H1 (cell line): ENCODE measurements at regions not wholly inside any gene's neighbourhood (a gene's known extent, or its start where the extent isn't known, plus 50 kb on each side); places are given as distances from the start of the nearest gene placed in this dataset.

Source experiments
- CTCF ChIA-PET: fragments of 300-600 bp; sonication (Branson Sonifier 250); formaldehyde crosslinking; loops from one replicate; lab custom pipeline; 2021; ENCODE audit not compliant: partially characterized antibody; lab: Charles Lee
- POLR2A ChIA-PET: fragments of 300-600 bp; sonication (Branson Sonifier 250); formaldehyde crosslinking; loops from one replicate; lab custom pipeline; 2021; ENCODE audit warnings: inconsistent platforms; ENCODE audit not compliant: partially characterized antibody; lab: Charles Lee
- DNase-seq, 2 experiments: peaks; one replicate each; pipeline versions ENCODE4 v3.0.0 to v3.0.0-alpha.2; 2010 to 2022; ENCODE audit warnings: low spot score in 2 of 2, low read depth in 1 of 2, mixed read lengths in 1 of 2
- FAIRE-seq: peaks from 2 replicates; lab custom pipeline; 2011; peaks lifted over from hg19 to GRCh38; lab: Jason Lieb, UNC
- H2AFZ ChIP-seq: 2 replicates; pipeline ENCODE4 v1.8.1; 2012; ENCODE audit warnings: low read length, inconsistent platforms
- H2AK5ac ChIP-seq: 2 replicates; pipeline ENCODE4 v1.6.1; 2013; ENCODE audit warnings: low read depth, low read length
- H2BK120ac ChIP-seq: replicated peaks from 2 replicates; pipeline ENCODE3; 2013; ENCODE audit warnings: low read depth, low read length, inconsistent platforms
- H2BK12ac ChIP-seq: 2 replicates; pipeline ENCODE4 v1.6.1; 2013; ENCODE audit warnings: low read depth, low read length
- H2BK15ac ChIP-seq: 2 replicates; pipeline ENCODE4 v1.6.1; 2013; ENCODE audit warnings: low read length
- H2BK20ac ChIP-seq: 2 replicates; pipeline ENCODE4 v1.6.1; 2013; ENCODE audit warnings: low read length
- H2BK5ac ChIP-seq: 2 replicates; pipeline ENCODE4 v1.6.1; 2013; ENCODE audit warnings: low read depth, low read length
- H3K14ac ChIP-seq: 2 replicates; pipeline ENCODE4 v1.6.1; 2013; ENCODE audit warnings: inconsistent platforms; ENCODE audit not compliant: insufficient read length
- H3K18ac ChIP-seq: 2 replicates; pipeline ENCODE4 v1.6.1; 2013; ENCODE audit warnings: low read length; ENCODE audit errors: extremely low read depth
- H3K23ac ChIP-seq: 2 replicates; pipeline ENCODE4 v1.6.1; 2013; ENCODE audit warnings: inconsistent platforms; ENCODE audit not compliant: insufficient read length
- H3K23me2 ChIP-seq: 2 replicates; pipeline ENCODE4 v1.6.1; 2013; ENCODE audit warnings: low read depth, low read length
- H3K27ac ChIP-seq: 2 replicates; pipeline ENCODE4 v1.6.1; 2011; ENCODE audit warnings: low read depth, low read length, inconsistent platforms
- H3K27me3 ChIP-seq, 4 experiments: replicated peaks in 1 of 4; 1 replicate in 1 of 4; 2 replicates in 3 of 4; pipeline versions ENCODE4 v1.6.1 to v1.8.1; 2011 to 2013; ENCODE audit warnings: low read length in 3 of 4, mild to moderate bottlenecking in 3 of 4, inconsistent platforms in 2 of 4, mixed read lengths in 2 of 4, moderate library complexity in 1 of 4; ENCODE audit not compliant: control insufficient read depth in 3 of 4, insufficient read depth in 3 of 4; ENCODE audit errors: extremely low read depth in 1 of 4
- H3K36me3 ChIP-seq, 4 experiments: 2 replicates each; pipeline versions ENCODE4 v1.6.1 to v1.8.1; 2011 to 2013; ENCODE audit warnings: mild to moderate bottlenecking in 4 of 4, low read length in 3 of 4, moderate library complexity in 2 of 4, control low read depth in 1 of 4, inconsistent platforms in 1 of 4; ENCODE audit not compliant: insufficient read depth in 4 of 4, control insufficient read depth in 2 of 4
- H3K4ac ChIP-seq: replicated peaks from 2 replicates; pipeline ENCODE3; 2013; ENCODE audit warnings: low read length, low read depth, mixed read lengths, inconsistent platforms; ENCODE audit not compliant: insufficient read length
- H3K4me1 ChIP-seq, 4 experiments: replicated peaks in 1 of 4; 1 replicate in 1 of 4; 2 replicates in 3 of 4; pipeline versions ENCODE4 v1.6.1 to v1.8.1; 2011 to 2013; ENCODE audit warnings: low read length in 3 of 4, inconsistent platforms in 2 of 4, mixed read lengths in 1 of 4; ENCODE audit not compliant: insufficient read depth in 4 of 4, control insufficient read depth in 3 of 4
- H3K4me2 ChIP-seq, 2 experiments: 2 replicates each; pipeline versions ENCODE4 v1.6.1 to v1.8.1; 2011 to 2013; ENCODE audit warnings: low read depth in 2 of 2, low read length in 2 of 2, control low read depth in 1 of 2, inconsistent platforms in 1 of 2, mild to moderate bottlenecking in 1 of 2; ENCODE audit not compliant: insufficient read depth in 1 of 2
- H3K4me3 ChIP-seq, 4 experiments: fragments of 200-600, 300-600 bp in 1 of 4; sonication (generic), shearing (Covaris generic), sonication (Bioruptor Twin) in 1 of 4; 2 replicates each; pipeline versions ENCODE4 v1.5.1 to v1.8.1; 2011 to 2016; ENCODE audit warnings: low read length in 4 of 4, low read depth in 3 of 4, control low read depth in 2 of 4, inconsistent platforms in 2 of 4, mild to moderate bottlenecking in 2 of 4, mixed read lengths in 1 of 4, moderate library complexity in 1 of 4; ENCODE audit not compliant: insufficient read depth in 2 of 4; ENCODE audit errors: extremely low read depth in 1 of 4
- H3K56ac ChIP-seq: replicated peaks from 2 replicates; pipeline ENCODE3; 2013; ENCODE audit warnings: low read depth, mild to moderate bottlenecking, mixed read lengths, low read length, inconsistent platforms; ENCODE audit not compliant: insufficient read length
- H3K79me1 ChIP-seq: 2 replicates; pipeline ENCODE4 v1.6.1; 2013; ENCODE audit warnings: low read depth, low read length, control low read depth
- H3K79me2 ChIP-seq, 2 experiments: 2 replicates each; pipeline versions ENCODE4 v1.6.1 to v1.8.1; 2012 to 2013; ENCODE audit warnings: low read length in 2 of 2, mild to moderate bottlenecking in 2 of 2, inconsistent platforms in 1 of 2; ENCODE audit not compliant: insufficient read depth in 2 of 2, control insufficient read depth in 1 of 2
- H3K9ac ChIP-seq, 4 experiments: replicated peaks in 1 of 4; 1 replicate in 1 of 4; 2 replicates in 3 of 4; pipeline versions ENCODE4 v1.6.1 to v1.8.1; 2011 to 2013; ENCODE audit warnings: low read depth in 3 of 4, low read length in 3 of 4, control low read depth in 2 of 4, mild to moderate bottlenecking in 2 of 4, moderate library complexity in 2 of 4, inconsistent platforms in 1 of 4; ENCODE audit errors: extremely low read depth in 1 of 4
- H3K9me3 ChIP-seq, 2 experiments: 2 replicates each; pipeline versions ENCODE4 v1.6.1 to v1.8.1; 2012 to 2013; ENCODE audit warnings: mild to moderate bottlenecking in 2 of 2, moderate library complexity in 2 of 2, control low read depth in 1 of 2, inconsistent platforms in 1 of 2, low read depth in 1 of 2, low read length in 1 of 2, mixed read lengths in 1 of 2; ENCODE audit not compliant: insufficient read depth in 2 of 2
- H4K20me1 ChIP-seq, 2 experiments: replicated peaks in 1 of 2; 2 replicates each; pipeline versions ENCODE3 to v1.8.1; 2011 to 2013; ENCODE audit warnings: inconsistent platforms in 2 of 2, low read length in 2 of 2, mild to moderate bottlenecking in 1 of 2; ENCODE audit not compliant: insufficient read depth in 2 of 2, control insufficient read depth in 1 of 2
- H4K5ac ChIP-seq: 2 replicates; pipeline ENCODE4 v1.6.1; 2013; ENCODE audit warnings: low read length, low read depth, mixed read lengths, inconsistent platforms; ENCODE audit not compliant: insufficient read length
- H4K8ac ChIP-seq: 2 replicates; pipeline ENCODE4 v1.8.0; 2013; ENCODE audit warnings: mild to moderate bottlenecking, moderate library complexity, low read length, inconsistent platforms; ENCODE audit not compliant: insufficient read depth; ENCODE audit errors: extremely low read depth
- H4K91ac ChIP-seq: replicated peaks from 2 replicates; pipeline ENCODE3; 2013; ENCODE audit warnings: low read length, mixed read lengths, inconsistent platforms; ENCODE audit not compliant: insufficient read length
- CBX8 ChIP-seq: fragments of 300-800, 300-1000 bp; sonication (generic); IDR thresholded peaks from 2 replicates; pipeline ENCODE4 v1.7.1; 2016; ENCODE audit warnings: low read depth, low read length, borderline replicate concordance
- MAFK ChIP-seq: IDR thresholded peaks from 2 replicates; pipeline ENCODE4 v1.6.1; 2012; ENCODE audit warnings: low read depth, mild to moderate bottlenecking, improper control_type of control experiment, low read length
- PHF8 ChIP-seq: fragments of 200-600 bp; sonication (generic); conservative IDR thresholded peaks from 2 replicates; pipeline ENCODE4 v1.7.1; 2012; ENCODE audit warnings: low read depth, mild to moderate bottlenecking, inconsistent platforms, low read length, moderate library complexity
- WGBS, 2 experiments: shearing (Covaris generic) in 1 of 2; methylation state at CpG; one replicate each; pipeline versions ENCODE4 v1.1.6 to v1.1.7; 2013 to 2015; ENCODE audit warnings: low lambda C conversion rate in 2 of 2, mixed read lengths in 2 of 2, inconsistent platforms in 1 of 2, low coverage in 1 of 2, missing lambda C conversion rate in 1 of 2; ENCODE audit not compliant: insufficient replicate concordance in 2 of 2, insufficient coverage in 1 of 2, insufficient read length in 1 of 2; ENCODE audit errors: extremely low coverage in 1 of 2, missing lambda C conversion rate in 1 of 2; 5-methylcytosine and 5-hydroxymethylcytosine counted together

- Histone ChIP-seq H2BK5ac (no peak overlapping the region), H2AK5ac (no peak overlapping the region), H3K23me2 (no peaks in the 10 kb centered on the region), H2BK120ac (no peak overlapping the region), H2AFZ (no peak overlapping the region), H4K8ac (no peak overlapping the region), H2BK15ac (no peak overlapping the region), H4K91ac (no peak overlapping the region), H3K9ac (no peak overlapping the region), H3K18ac (no peak overlapping the region), H3K14ac (no peak overlapping the region), H4K5ac (no peak overlapping the region), H3K4ac (no peak overlapping the region), H3K79me2 (no peaks in the 10 kb centered on the region), H3K4me1 (no peaks in the 10 kb centered on the region), H3K27me3 (no peaks in the 10 kb centered on the region), H4K20me1 (no peaks in the 10 kb centered on the region), H2BK20ac (no peak overlapping the region), H3K9me3 (no peaks in the 10 kb centered on the region), H3K79me1 (no peaks in the 10 kb centered on the region), H3K4me3 (no peak overlapping the region), H3K4me2 (no peak overlapping the region), H2BK12ac (no peak overlapping the region), H3K23ac (no peak overlapping the region), H3K27ac (no peak overlapping the region), H3K56ac (no peak overlapping the region), H3K36me3 (no peaks in the 10 kb centered on the region)
- no peak for DNase-seq
- ChIA-PET POLR2A (no interaction called here), CTCF (no interaction called here)
- no peak for FAIRE-seq
- 96% methylated on average over 1 of the region's 1 CpG; no CpG with 5 or more reads in 1 of the 2 experiments for WGBS, 2 experiments
- TF ChIP-seq MAFK (no peak), PHF8 (no peak), CBX8 (no peak)
Observed at GRCh38 chr6:9195322-9195721, 760.0 kb upstream of the SLC35B3 start.
